HEK293 (cell line): ENCODE measurements at regions not wholly inside any gene's neighbourhood (a gene's known extent, or its start where the extent isn't known, plus 50 kb on each side); places are given as distances from the start of the nearest gene placed in this dataset.

Source experiments
- CTCF ChIA-PET: fragments of 350-600 bp; formaldehyde crosslinking; extraction: SDS; loops from one replicate; lab custom pipeline; 2021; ENCODE audit warnings: antibody characterized with exemption; lab: Yijun Ruan, JAX
- POLR2A ChIA-PET: fragments of 300-600 bp; formaldehyde crosslinking; extraction: SDS; loops from one replicate; lab custom pipeline; 2020; ENCODE audit warnings: antibody characterized with exemption, inconsistent platforms; lab: Yijun Ruan, JAX
- H3K27ac ChIP-seq: fragments of 200-500 bp; sonication (Bioruptor generic); 2 replicates; pipeline ENCODE4 v1.5.1; 2014; ENCODE audit warnings: low read depth, low read length, control low read depth, inconsistent platforms; ENCODE audit errors: extremely low read depth
- H3K36me3 ChIP-seq, 2 experiments: fragments of 200-500 bp in 1 of 2; sonication (Bioruptor generic) in 1 of 2; 1 replicate in 1 of 2; 2 replicates in 1 of 2; pipeline ENCODE4 v1.5.1; 2014 to 2017; ENCODE audit warnings: inconsistent platforms in 2 of 2, low read length in 2 of 2; ENCODE audit not compliant: control insufficient read depth in 2 of 2, insufficient read depth in 1 of 2
- H3K4me1 ChIP-seq: fragments of 200-500 bp; sonication (Bioruptor generic); 2 replicates; pipeline ENCODE4 v1.5.1; 2014; ENCODE audit warnings: mild to moderate bottlenecking, low read length, inconsistent platforms; ENCODE audit not compliant: control insufficient read depth, insufficient read depth
- H3K4me3 ChIP-seq: 2 replicates; pipeline ENCODE4 v1.5.1; 2011; ENCODE audit warnings: low read depth, mild to moderate bottlenecking, control low read depth, low read length, moderate library complexity
- H3K9me3 ChIP-seq: fragments of 200-500 bp; sonication (Bioruptor generic); 2 replicates; pipeline ENCODE4 v1.5.1; 2014; ENCODE audit warnings: low read depth, low read length, inconsistent platforms; ENCODE audit not compliant: control insufficient read depth, insufficient read depth
- HOXC10 ChIP-seq: sonication (generic); formaldehyde crosslinking; IDR thresholded peaks from 2 replicates; pipeline ENCODE4 v1.8.1; 2023; ENCODE audit warnings: mild to moderate bottlenecking, missing genetic modification reagents
- IKZF3 ChIP-seq: fragments of 450-650 bp; IDR thresholded peaks from 2 replicates; pipeline ENCODE4 v1.5.0; 2018; ENCODE audit warnings: missing biosample characterization, mild to moderate bottlenecking, missing genetic modification characterization, moderate library complexity
- KLF1 ChIP-seq: fragments of 450-650 bp; formaldehyde crosslinking; IDR thresholded peaks from 2 replicates; pipeline ENCODE4 v1.5.1; 2016; ENCODE audit warnings: missing biosample characterization, missing genetic modification characterization
- MYNN ChIP-seq: fragments of 450-650 bp; formaldehyde crosslinking; IDR thresholded peaks from 2 replicates; pipeline ENCODE4 v1.5.1; 2016; ENCODE audit warnings: missing biosample characterization, missing genetic modification characterization, borderline replicate concordance
- MZF1 ChIP-seq: fragments of 450-650 bp; formaldehyde crosslinking; IDR thresholded peaks from 2 replicates; pipeline ENCODE4 v1.5.1; 2017; ENCODE audit warnings: missing biosample characterization, missing genetic modification characterization, borderline replicate concordance
- OSR2 ChIP-seq: fragments of 450-650 bp; formaldehyde crosslinking; IDR thresholded peaks from 2 replicates; pipeline ENCODE4 v1.5.1; 2016; ENCODE audit warnings: missing biosample characterization, missing genetic modification characterization
- PATZ1 ChIP-seq: fragments of 450-650 bp; formaldehyde crosslinking; IDR thresholded peaks from 2 replicates; pipeline ENCODE4 v1.5.1; 2016; ENCODE audit warnings: missing biosample characterization, missing genetic modification characterization
- PRDM6 ChIP-seq: fragments of 450-650 bp; formaldehyde crosslinking; IDR thresholded peaks from 2 replicates; pipeline ENCODE4 v1.5.1; 2017; ENCODE audit warnings: missing biosample characterization, missing genetic modification characterization
- YY1 ChIP-seq: fragments of 450-650 bp; formaldehyde crosslinking; IDR thresholded peaks from 2 replicates; pipeline ENCODE4 v1.5.1; 2018; ENCODE audit warnings: missing biosample characterization, missing genetic modification characterization
- ZBTB17 ChIP-seq: fragments of 450-650 bp; formaldehyde crosslinking; IDR thresholded peaks from 2 replicates; pipeline ENCODE4 v1.5.1; 2016; ENCODE audit warnings: missing biosample characterization, missing genetic modification characterization
- ZEB2 ChIP-seq: fragments of 450-650 bp; formaldehyde crosslinking; IDR thresholded peaks from 2 replicates; pipeline ENCODE4 v1.5.1; 2016; ENCODE audit warnings: missing biosample characterization, missing genetic modification characterization
- ZNF132 ChIP-seq: fragments of 450-650 bp; formaldehyde crosslinking; IDR thresholded peaks from 2 replicates; pipeline ENCODE4 v1.5.1; 2017; ENCODE audit warnings: missing biosample characterization, missing genetic modification characterization, borderline replicate concordance
- ZNF23 ChIP-seq: fragments of 450-650 bp; formaldehyde crosslinking; IDR thresholded peaks from 2 replicates; pipeline ENCODE4 v1.5.1; 2016; ENCODE audit warnings: missing biosample characterization, missing genetic modification characterization, borderline replicate concordance
- ZNF239 ChIP-seq: fragments of 450-650 bp; formaldehyde crosslinking; IDR thresholded peaks from 2 replicates; pipeline ENCODE4 v1.5.1; 2016; ENCODE audit warnings: missing biosample characterization, missing genetic modification characterization
- ZNF335 ChIP-seq: fragments of 450-650 bp; formaldehyde crosslinking; conservative IDR thresholded peaks from 2 replicates; pipeline ENCODE4 v1.5.1; 2016; ENCODE audit warnings: missing biosample characterization, missing genetic modification characterization
- ZNF398 ChIP-seq: fragments of 450-650 bp; formaldehyde crosslinking; IDR thresholded peaks from 2 replicates; pipeline ENCODE4 v1.5.1; 2017; ENCODE audit warnings: missing biosample characterization, missing genetic modification characterization
- ZNF549 ChIP-seq: fragments of 450-650 bp; IDR thresholded peaks from 2 replicates; pipeline ENCODE4 v1.5.1; 2018; ENCODE audit warnings: missing biosample characterization, missing genetic modification characterization, mild to moderate bottlenecking, inconsistent platforms, moderate library complexity
- ZNF560 ChIP-seq: fragments of 450-650 bp; formaldehyde crosslinking; IDR thresholded peaks from 2 replicates; pipeline ENCODE4 v1.5.1; 2017; ENCODE audit warnings: missing biosample characterization, missing genetic modification characterization, borderline replicate concordance
- ZNF585B ChIP-seq: fragments of 450-650 bp; formaldehyde crosslinking; IDR thresholded peaks from 2 replicates; pipeline ENCODE4 v1.5.1; 2016; ENCODE audit warnings: missing biosample characterization, missing genetic modification characterization
- ZNF621 ChIP-seq: fragments of 450-650 bp; formaldehyde crosslinking; IDR thresholded peaks from 2 replicates; pipeline ENCODE4 v1.5.1; 2017; ENCODE audit warnings: missing biosample characterization, missing genetic modification characterization

- TF ChIP-seq PATZ1 (tag by site-specific recombination) = peak; percentile 39; the same call in 1 of the 2 replicates
- TF ChIP-seq ZNF549 (tag by site-specific recombination) = no peak
- no peak for TF ChIP-seq ZNF621 (tag by site-specific recombination)
- no peak for TF ChIP-seq ZNF585B (tag by site-specific recombination)
- 0 out of 2 replicates have a peak, but pooled peaks have one; percentile 18 for TF ChIP-seq KLF1 (tag by site-specific recombination)
- TF ChIP-seq MZF1 (tag by site-specific recombination) = no peak; the same call in 1 of the 2 replicates
- no peak for TF ChIP-seq ZNF239 (tag by site-specific recombination)
- TF ChIP-seq IKZF3 (tag by site-specific recombination) = peak; percentile 53; the same call in 1 of the 2 replicates
- TF ChIP-seq ZNF335 = no peak
- peak; percentile 42 for TF ChIP-seq ZBTB17 (tag by site-specific recombination)
Measured at GRCh38 chr15:92810418-92811138, 89.5 kb upstream of the CHD2 start (continued).

GRCh38 chr15:92811148-92811913 lies 88.8 kb upstream of the CHD2 start:
- Histone ChIP-seq H3K27ac (peak overlapping the region; percentile 97), H3K9me3 (no peaks in the 10 kb centered on the region), H3K36me3 (no peaks in the 10 kb centered on the region), H3K4me1 (peaks cover 28% of the 10 kb centered on the region), H3K4me3 (peak overlapping the region; percentile 48)
- no peak for TF ChIP-seq MYNN (tag by site-specific recombination)
- TF ChIP-seq ZNF132 = no peak
- no peak for TF ChIP-seq ZNF398
- peak; percentile 76 for TF ChIP-seq PRDM6 (tag by site-specific recombination)
- 0 out of 2 replicates have a peak, but pooled peaks have one; percentile 19 for TF ChIP-seq ZEB2 (tag by site-specific recombination)
- peak; percentile 71 for TF ChIP-seq OSR2 (tag by site-specific recombination)
- no peak for TF ChIP-seq ZNF23 (tag by site-specific recombination)
- no peak for TF ChIP-seq HOXC10 (CRISPR knock-in tag)
- TF ChIP-seq YY1 = no peak
- no peak for TF ChIP-seq ZNF560 (tag by site-specific recombination)
- ChIA-PET POLR2A (interaction anchor here (0.9 to 7.3 kb wide), 9 partner anchors 8 to 107 kb away, joined by 3 to 280 read pairs (median 7); partner anchors contain the start of gene CHD2), CTCF (interaction anchor here (0.6 to 4.8 kb wide), 10 partner anchors 9 to 107 kb away, joined by 3 to 35 read pairs (median 3); no protein-coding TSS in a partner anchor)
